Stomach (tissue), 8 donors: ENCODE measurements at regions not wholly inside any gene's neighbourhood (a gene's known extent, or its start where the extent isn't known, plus 50 kb on each side); places are given as distances from the start of the nearest gene placed in this dataset.

Source experiments
- DNase-seq, 2 donors: peaks; one replicate each; pipeline versions ENCODE4 v3.0.0 to v3.0.0-alpha.2; 2013 to 2019
- H3K27ac ChIP-seq, 5 donors: fragments of 200-600 bp in 4 of 5; sonication (generic) in 4 of 5; one replicate each; pipeline ENCODE4 v1.5.1; 2013 to 2019; ENCODE audit warnings: mild to moderate bottlenecking in 1 of 5, moderate library complexity in 1 of 5
- H3K27me3 ChIP-seq, 3 donors: fragments of 200-600 bp; sonication (generic); one replicate each; pipeline ENCODE4 v1.5.1; 2017 to 2019; ENCODE audit warnings: mixed run types in 1 of 3
- H3K36me3 ChIP-seq, 4 donors: fragments of 200-600 bp; sonication (generic); 1 replicate in 3 of 4; 2 replicates in 1 of 4; pipeline ENCODE4 v1.5.1; 2016 to 2019
- H3K4me1 ChIP-seq, 4 donors: fragments of 200-600 bp; sonication (generic); one replicate each; pipeline ENCODE4 v1.5.1; 2016 to 2019
- H3K4me3 ChIP-seq, 4 donors: fragments of 200-600 bp; sonication (generic) in 3 of 4; one replicate each; pipeline ENCODE4 v1.5.1; 2016 to 2019; ENCODE audit warnings: mild to moderate bottlenecking in 1 of 4
- H3K9me3 ChIP-seq, 4 donors: fragments of 200-600 bp; sonication (generic); one replicate each; pipeline ENCODE4 v1.5.1; 2016 to 2019
- EP300 ChIP-seq: sonication (generic); formaldehyde crosslinking; IDR thresholded peaks from one replicate; pipeline ENCODE4 v1.6.1; 2017; ENCODE audit warnings: antibody characterized with exemption
- POLR2A ChIP-seq, 4 donors: fragments of 450-650 bp; IDR thresholded peaks; one replicate each; pipeline ENCODE4 v1.6.1; 2016; ENCODE audit warnings: antibody characterized with exemption in 4 of 4, control low read depth in 2 of 4, mild to moderate bottlenecking in 1 of 4, moderate library complexity in 1 of 4
- POLR2AphosphoS5 ChIP-seq, 3 donors: sonication (generic); formaldehyde crosslinking; IDR thresholded peaks; one replicate each; pipeline ENCODE4 v1.6.1; 2016; ENCODE audit warnings: antibody characterized with exemption in 3 of 3
- WGBS, 5 donors: extraction: QIAGEN DNeasy Blood & Tissue Kit in 3 of 5; methylation state at CpG; one replicate each; pipeline versions ENCODE4 v1.1.5 to v1.1.7; 2013 to 2018; 5-methylcytosine and 5-hydroxymethylcytosine counted together
- intact Hi-C: fragments of 100-400 bp; cut with DNase I; formaldehyde crosslinking; loops from one replicate; pipeline ENCODE4 v1.15.1; 2023; ENCODE audit warnings: low total_unique reads
- TF ChIP-seq, protein P1 (sequence below), 7 experiments: fragments of 450-650 bp in 4 of 7; fragments of 200-600 bp in 3 of 7; sonication (generic) in 3 of 7; IDR thresholded peaks; one replicate each; pipeline ENCODE4 v1.5.1; 2016 to 2019; ENCODE audit warnings: antibody characterized with exemption in 7 of 7, control low read depth in 2 of 7, mild to moderate bottlenecking in 1 of 7
- donor health status: healthy with polysubstance abuse.
- donor health status: Bipolar disorder and iron deficiency.
- donor health status: healthy.

GRCh38 chr1:185488808-185489207 lies 171.8 kb upstream of the IVNS1ABP start:
- DNase-seq = peak; percentile 38 to 61
- Histone ChIP-seq H3K36me3 (no peaks in the 10 kb centered on the region), H3K9me3 (no peaks in the 10 kb centered on the region), H3K27ac (no peak overlapping the region), H3K27me3 (no peaks in the 10 kb centered on the region), H3K4me3 (no peak overlapping the region), H3K4me1 (peaks cover 0 to 9% (median 5%) of the 10 kb centered on the region in 4 donors)
- TF ChIP-seq EP300 (no peak), POLR2AphosphoS5 (IDR thresholded peaks at IDR 0.05) (no peak), POLR2A (IDR thresholded peaks at IDR 0.05) (no peak)
- TF ChIP-seq, protein P1, sequence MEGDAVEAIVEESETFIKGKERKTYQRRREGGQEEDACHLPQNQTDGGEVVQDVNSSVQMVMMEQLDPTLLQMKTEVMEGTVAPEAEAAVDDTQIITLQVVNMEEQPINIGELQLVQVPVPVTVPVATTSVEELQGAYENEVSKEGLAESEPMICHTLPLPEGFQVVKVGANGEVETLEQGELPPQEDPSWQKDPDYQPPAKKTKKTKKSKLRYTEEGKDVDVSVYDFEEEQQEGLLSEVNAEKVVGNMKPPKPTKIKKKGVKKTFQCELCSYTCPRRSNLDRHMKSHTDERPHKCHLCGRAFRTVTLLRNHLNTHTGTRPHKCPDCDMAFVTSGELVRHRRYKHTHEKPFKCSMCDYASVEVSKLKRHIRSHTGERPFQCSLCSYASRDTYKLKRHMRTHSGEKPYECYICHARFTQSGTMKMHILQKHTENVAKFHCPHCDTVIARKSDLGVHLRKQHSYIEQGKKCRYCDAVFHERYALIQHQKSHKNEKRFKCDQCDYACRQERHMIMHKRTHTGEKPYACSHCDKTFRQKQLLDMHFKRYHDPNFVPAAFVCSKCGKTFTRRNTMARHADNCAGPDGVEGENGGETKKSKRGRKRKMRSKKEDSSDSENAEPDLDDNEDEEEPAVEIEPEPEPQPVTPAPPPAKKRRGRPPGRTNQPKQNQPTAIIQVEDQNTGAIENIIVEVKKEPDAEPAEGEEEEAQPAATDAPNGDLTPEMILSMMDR (IDR thresholded peaks at IDR 0.05) = no peak
- intact Hi-C loops = no loop called here
- WGBS, 5 donors = 18 to 72% (median 47%) methylated on average over 4 of the region's 4 CpGs

- H3K4me1 ChIP-seq = peaks cover 0 to 9% (median 5%) of the 10 kb centered on the region in 4 donors
- H3K36me3 ChIP-seq = no peaks in the 10 kb centered on the region
- intact Hi-C loops = no loop called here
- no peaks in the 10 kb centered on the region for H3K9me3 ChIP-seq
- H3K27ac ChIP-seq = no peak overlapping the region
- DNase-seq = no peak
- TF ChIP-seq, protein P1 (IDR thresholded peaks at IDR 0.05) = no peak
- TF ChIP-seq EP300 = no peak
- no peak for TF ChIP-seq POLR2AphosphoS5 (IDR thresholded peaks at IDR 0.05)
- TF ChIP-seq POLR2A (IDR thresholded peaks at IDR 0.05) = no peak
- WGBS, 5 donors = 35 to 52% (median 46%) methylated on average over 2 of the region's 2 CpGs
- no peaks in the 10 kb centered on the region for H3K27me3 ChIP-seq
- no peak overlapping the region for H3K4me3 ChIP-seq
Observed at GRCh38 chr1:185487936-185488335, 170.9 kb upstream of the IVNS1ABP start.

- Histone ChIP-seq H3K9me3 (no peaks in the 10 kb centered on the region), H3K27me3 (no peaks in the 10 kb centered on the region), H3K27ac (no peak overlapping the region), H3K4me3 (no peak overlapping the region), H3K4me1 (peaks cover 0 to 9% (median 5%) of the 10 kb centered on the region in 4 donors), H3K36me3 (no peaks in the 10 kb centered on the region)
- TF ChIP-seq POLR2A (IDR thresholded peaks at IDR 0.05) (no peak), EP300 (no peak), POLR2AphosphoS5 (IDR thresholded peaks at IDR 0.05) (no peak)
- TF ChIP-seq, protein P1 (IDR thresholded peaks at IDR 0.05) = no peak
- intact Hi-C loops = no loop called here
- 80 to 92% (median 87%) methylated on average over 2 of the region's 2 CpGs for WGBS, 5 donors
- peak in 1 of 2 donors; percentile 13 for DNase-seq
Observed at GRCh38 chr1:185487026-185487425, 170.0 kb upstream of the IVNS1ABP start.

- Histone ChIP-seq H3K36me3 (no peaks in the 10 kb centered on the region), H3K27me3 (no peaks in the 10 kb centered on the region), H3K27ac (no peak overlapping the region), H3K4me3 (no peak overlapping the region), H3K9me3 (no peaks in the 10 kb centered on the region), H3K4me1 (peaks cover 0 to 9% (median 5%) of the 10 kb centered on the region in 4 donors)
- intact Hi-C loops = no loop called here
- no peak for TF ChIP-seq POLR2A (IDR thresholded peaks at IDR 0.05)
- TF ChIP-seq, protein P1 (IDR thresholded peaks at IDR 0.05) = no peak
- 65 to 78% (median 71%) methylated on average over 5 of the region's 5 CpGs for WGBS, 5 donors
- DNase-seq = no peak
Observed at GRCh38 chr1:185486346-185486745, 169.3 kb upstream of the IVNS1ABP start.
